Lung (tissue), 11 donors: ENCODE measurements at regions not wholly inside any gene's neighbourhood (a gene's known extent, or its start where the extent isn't known, plus 50 kb on each side); places are given as distances from the start of the nearest gene placed in this dataset.

Experiments used
- ATAC-seq: fragments of 200-7000 bp; cut with Tn5 transposase; one replicate; pipeline ENCODE4 v1.9.1; 2020; ENCODE audit warnings: moderate number of reproducible peaks; ENCODE audit not compliant: insufficient read depth, low FRiP score
- DNase-seq, 3 donors: peaks; one replicate each; pipeline ENCODE4 v3.0.0-alpha.2; 2013 to 2017
- H3K27ac ChIP-seq, 2 donors: one replicate each; pipeline ENCODE4 v1.5.1; 2013; ENCODE audit warnings: mild to moderate bottlenecking in 2 of 2, moderate library complexity in 2 of 2, control low read depth in 1 of 2, inconsistent platforms in 1 of 2, low read depth in 1 of 2, low read length in 1 of 2
- H3K27me3 ChIP-seq, 3 donors: one replicate each; pipeline ENCODE4 v1.5.1; 2013; ENCODE audit warnings: low read length in 2 of 3; ENCODE audit not compliant: control insufficient read depth in 3 of 3, insufficient read depth in 3 of 3
- H3K36me3 ChIP-seq, 4 donors: one replicate each; pipeline ENCODE4 v1.5.1; 2013; ENCODE audit warnings: low read length in 4 of 4, mild to moderate bottlenecking in 1 of 4, moderate library complexity in 1 of 4; ENCODE audit not compliant: control insufficient read depth in 4 of 4, insufficient read depth in 4 of 4
- H3K4me1 ChIP-seq, 5 donors: one replicate each; pipeline ENCODE4 v1.5.1; 2013; ENCODE audit warnings: low read length in 5 of 5, mild to moderate bottlenecking in 2 of 5, moderate library complexity in 1 of 5; ENCODE audit not compliant: control insufficient read depth in 5 of 5, insufficient read depth in 5 of 5
- H3K4me3 ChIP-seq: one replicate; pipeline ENCODE4 v1.5.1; 2013; ENCODE audit warnings: mild to moderate bottlenecking, control low read depth, moderate library complexity
- H3K9ac ChIP-seq, 2 donors: one replicate each; pipeline ENCODE4 v1.5.1; 2013; ENCODE audit warnings: low read length in 2 of 2, control low read depth in 1 of 2; ENCODE audit not compliant: insufficient read depth in 1 of 2
- H3K9me3 ChIP-seq, 4 donors: one replicate each; pipeline ENCODE4 v1.5.1; 2013; ENCODE audit warnings: low read length in 3 of 4, mild to moderate bottlenecking in 1 of 4, moderate library complexity in 1 of 4; ENCODE audit not compliant: control insufficient read depth in 4 of 4, insufficient read depth in 3 of 4
- WGBS, 2 donors: extraction: QIAGEN DNeasy Blood & Tissue Kit; methylation state at CpG; one replicate each; pipeline ENCODE4 v1.1.7; 2013; 5-methylcytosine and 5-hydroxymethylcytosine counted together
- TF ChIP-seq, protein P1 (sequence below): IDR thresholded peaks from 2 replicates; pipeline ENCODE4 v1.5.1; 2012; ENCODE audit warnings: mild to moderate bottlenecking; ENCODE audit errors: control extremely low read depth, extremely low read depth
- donor health status: control.
- donor health status: control.
- donor health status: Bipolar disorder and iron deficiency.
- donor health status: healthy.
- donor health status: DM: yes; HTN: yes; CAD: no.

DNA sequence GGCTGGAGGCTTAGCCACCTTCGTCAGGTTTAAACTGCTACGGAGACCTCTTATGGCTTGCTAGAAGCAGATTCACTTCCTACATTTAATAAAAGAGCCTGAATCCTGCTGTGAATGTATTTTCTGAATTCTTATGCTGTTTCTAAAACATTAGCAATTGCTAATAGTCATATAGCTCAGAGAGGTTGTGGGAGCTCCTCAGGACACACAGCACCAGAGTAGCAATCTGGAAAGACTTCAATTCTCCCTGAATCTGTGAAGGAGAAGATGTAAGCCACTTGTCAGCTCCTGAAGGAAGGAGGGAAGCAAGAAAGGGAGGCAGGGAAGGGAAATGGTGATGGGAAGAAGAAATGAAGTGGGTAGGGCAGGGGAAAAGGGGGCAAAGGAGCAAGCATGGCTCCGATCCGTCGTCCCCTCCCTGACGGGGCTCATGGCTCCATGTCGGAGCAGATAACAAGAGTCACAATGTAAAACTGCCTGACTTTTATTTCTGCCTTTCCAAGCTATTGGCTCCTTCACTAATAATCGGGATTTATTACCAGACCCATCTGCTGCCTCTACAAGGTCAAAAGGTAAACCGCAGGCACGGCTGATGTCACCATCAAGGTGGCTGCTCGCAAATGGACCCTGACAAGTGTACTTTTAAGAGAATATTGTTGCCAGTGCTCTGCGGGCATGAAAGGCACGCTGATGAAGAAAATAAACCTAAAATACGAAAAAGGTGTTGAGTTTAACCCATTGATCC is 656.0 kb upstream of the SALL3 start:
- no peaks in the 10 kb centered on the region for H3K36me3 ChIP-seq
- H3K9me3 ChIP-seq = no peaks in the 10 kb centered on the region
- DNase-seq = no peak
- no peak for ATAC-seq
- H3K4me3 ChIP-seq = no peak overlapping the region
- 88 to 89% methylated on average over 14 of the region's 14 CpGs for WGBS, 2 donors
- peaks cover 0 to 19% (median 6%) of the 10 kb centered on the region in 5 donors for H3K4me1 ChIP-seq
- TF ChIP-seq, protein P1, sequence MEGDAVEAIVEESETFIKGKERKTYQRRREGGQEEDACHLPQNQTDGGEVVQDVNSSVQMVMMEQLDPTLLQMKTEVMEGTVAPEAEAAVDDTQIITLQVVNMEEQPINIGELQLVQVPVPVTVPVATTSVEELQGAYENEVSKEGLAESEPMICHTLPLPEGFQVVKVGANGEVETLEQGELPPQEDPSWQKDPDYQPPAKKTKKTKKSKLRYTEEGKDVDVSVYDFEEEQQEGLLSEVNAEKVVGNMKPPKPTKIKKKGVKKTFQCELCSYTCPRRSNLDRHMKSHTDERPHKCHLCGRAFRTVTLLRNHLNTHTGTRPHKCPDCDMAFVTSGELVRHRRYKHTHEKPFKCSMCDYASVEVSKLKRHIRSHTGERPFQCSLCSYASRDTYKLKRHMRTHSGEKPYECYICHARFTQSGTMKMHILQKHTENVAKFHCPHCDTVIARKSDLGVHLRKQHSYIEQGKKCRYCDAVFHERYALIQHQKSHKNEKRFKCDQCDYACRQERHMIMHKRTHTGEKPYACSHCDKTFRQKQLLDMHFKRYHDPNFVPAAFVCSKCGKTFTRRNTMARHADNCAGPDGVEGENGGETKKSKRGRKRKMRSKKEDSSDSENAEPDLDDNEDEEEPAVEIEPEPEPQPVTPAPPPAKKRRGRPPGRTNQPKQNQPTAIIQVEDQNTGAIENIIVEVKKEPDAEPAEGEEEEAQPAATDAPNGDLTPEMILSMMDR = no peak
- no peaks in the 10 kb centered on the region for H3K27me3 ChIP-seq
- H3K27ac ChIP-seq = no peak overlapping the region
- H3K9ac ChIP-seq = no peak overlapping the region

DNA sequence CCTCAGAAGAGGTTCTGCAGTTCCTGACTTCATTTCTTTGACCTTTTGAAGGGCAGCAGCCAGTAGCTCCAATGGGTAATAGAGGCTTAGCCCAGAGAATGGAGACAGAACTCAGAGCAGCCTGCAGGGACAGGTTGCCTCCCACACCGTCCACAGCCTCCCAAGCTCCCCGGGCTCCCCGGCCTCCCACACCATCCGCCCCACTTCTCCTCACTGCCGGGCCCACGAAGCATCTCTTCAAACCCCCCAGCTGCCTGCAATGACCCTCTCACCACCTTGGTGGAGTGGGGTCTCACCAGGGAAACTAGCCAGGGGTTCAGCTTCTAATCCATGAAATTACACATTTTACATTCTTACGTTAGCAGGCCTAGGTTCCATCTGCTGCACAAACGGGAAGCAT is 652.0 kb upstream of the SALL3 start:
- no peak overlapping the region for H3K4me3 ChIP-seq
- H3K36me3 ChIP-seq = no peaks in the 10 kb centered on the region
- H3K9me3 ChIP-seq = peaks cover 0 to 3% (median 0%) of the 10 kb centered on the region in 4 donors
- peaks cover 0 to 4% (median 0%) of the 10 kb centered on the region in 5 donors for H3K4me1 ChIP-seq
- H3K27me3 ChIP-seq = no peaks in the 10 kb centered on the region
- H3K9ac ChIP-seq = no peak overlapping the region
- no peak for ATAC-seq
- DNase-seq = no peak
- H3K27ac ChIP-seq = no peak overlapping the region
- TF ChIP-seq, protein P1 = no peak
- WGBS, 2 donors = 94 to 95% methylated on average over 8 of the region's 8 CpGs

DNA sequence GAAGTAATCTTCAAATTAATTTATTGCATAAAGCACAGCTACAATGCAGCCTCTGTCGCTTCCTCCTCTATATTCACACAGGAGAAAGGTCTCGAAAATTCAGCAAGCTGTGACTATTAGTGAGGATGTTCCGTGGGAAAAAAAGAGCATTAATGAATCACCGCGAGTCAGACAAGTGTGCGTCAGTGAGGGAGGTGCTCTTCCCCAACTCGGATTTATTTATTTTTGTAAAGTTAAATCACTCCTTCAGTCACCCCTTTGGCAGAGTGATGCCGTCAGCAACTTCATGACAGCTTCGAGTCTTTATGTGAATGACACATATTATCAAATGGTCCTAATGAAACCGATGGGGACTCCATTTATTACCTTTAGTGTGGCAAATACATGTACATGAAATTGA is 648.9 kb upstream of the SALL3 start:
- no peak for ATAC-seq
- TF ChIP-seq, protein P1 = no peak
- no peaks in the 10 kb centered on the region for H3K4me1 ChIP-seq
- 89 to 90% methylated on average over 10 of the region's 10 CpGs for WGBS, 2 donors
- H3K27me3 ChIP-seq = no peaks in the 10 kb centered on the region
- H3K9ac ChIP-seq = no peak overlapping the region
- H3K27ac ChIP-seq = no peak overlapping the region
- no peaks in the 10 kb centered on the region for H3K36me3 ChIP-seq
- no peak for DNase-seq
- H3K4me3 ChIP-seq = no peak overlapping the region
- H3K9me3 ChIP-seq = peaks cover 0 to 3% (median 0%) of the 10 kb centered on the region in 4 donors
